Naive thymus-derived CD4-positive, alpha-beta T cell (primary cell): ENCODE measurements at regions not wholly inside any gene's neighbourhood (a gene's known extent, or its start where the extent isn't known, plus 50 kb on each side); places are given as distances from the start of the nearest gene placed in this dataset.

Experiments used
- ATAC-seq: fragments of 150-1000 bp; cut with Tn5 transposase; 2 replicates; pipeline ENCODE4 v1.10.0; 2021; ENCODE audit warnings: mild to moderate bottlenecking, moderate library complexity
- CTCF ChIA-PET: fragments of 350-600 bp; sonication (Branson Sonifier 250); formaldehyde crosslinking; loops from one replicate; lab custom pipeline; 2021; ENCODE audit warnings: antibody characterized with exemption; lab: Charles Lee
- POLR2A ChIA-PET: fragments of 350-600 bp; sonication (Branson Sonifier 250); formaldehyde crosslinking; loops from one replicate; lab custom pipeline; 2021; ENCODE audit warnings: antibody characterized with exemption, inconsistent platforms; lab: Charles Lee
- DNase-seq, 9 donors: peaks; one replicate each; pipeline versions ENCODE4 v3.0.0 to v3.0.0-alpha.2; 2020 to 2022; ENCODE audit warnings: mixed read lengths in 1 of 9
- H3K27ac ChIP-seq: one replicate; pipeline ENCODE4 v1.7.0; 2013; ENCODE audit warnings: mild to moderate bottlenecking, low read depth, low read length, moderate library complexity
- H3K27me3 ChIP-seq, 2 donors: one replicate each; pipeline ENCODE4 v1.7.0; 2013; ENCODE audit warnings: low read length in 2 of 2, mild to moderate bottlenecking in 2 of 2, moderate library complexity in 2 of 2; ENCODE audit not compliant: control insufficient read depth in 2 of 2, insufficient read depth in 2 of 2
- H3K36me3 ChIP-seq, 3 experiments: 1 replicate in 2 of 3; 2 replicates in 1 of 3; pipeline ENCODE4 v1.7.0; 2013; ENCODE audit warnings: low read length in 3 of 3, mild to moderate bottlenecking in 3 of 3, moderate library complexity in 1 of 3; ENCODE audit not compliant: insufficient read depth in 3 of 3, control insufficient read depth in 2 of 3
- H3K4me1 ChIP-seq, 2 donors: one replicate each; pipeline ENCODE4 v1.7.0; 2013; ENCODE audit warnings: low read length in 2 of 2, mild to moderate bottlenecking in 2 of 2, moderate library complexity in 1 of 2; ENCODE audit not compliant: control insufficient read depth in 2 of 2, insufficient read depth in 2 of 2
- H3K4me3 ChIP-seq: 2 replicates; pipeline ENCODE4 v1.7.0; 2013; ENCODE audit warnings: mild to moderate bottlenecking, low read length
- H3K9me3 ChIP-seq, 3 experiments: 1 replicate in 2 of 3; 2 replicates in 1 of 3; pipeline ENCODE4 v1.7.0; 2013; ENCODE audit warnings: low read length in 3 of 3; ENCODE audit not compliant: control insufficient read depth in 2 of 3
- H3K27ac Mint-ChIP-seq, 9 donors: one replicate each; pipeline ENCODE4 v1.8.0; 2020 to 2022; ENCODE audit warnings: mixed read lengths in 9 of 9, mild to moderate bottlenecking in 8 of 9, moderate library complexity in 5 of 9, inconsistent platforms in 2 of 9
- H3K27me3 Mint-ChIP-seq, 5 donors: one replicate each; pipeline ENCODE4 v1.8.0; 2021 to 2022; ENCODE audit warnings: mixed read lengths in 5 of 5, mild to moderate bottlenecking in 1 of 5
- H3K36me3 Mint-ChIP-seq, 5 donors: one replicate each; pipeline ENCODE4 v1.8.0; 2020 to 2022; ENCODE audit warnings: mixed read lengths in 5 of 5, mild to moderate bottlenecking in 3 of 5, inconsistent platforms in 1 of 5
- H3K4me1 Mint-ChIP-seq, 7 donors: one replicate each; pipeline ENCODE4 v1.8.0; 2020 to 2022; ENCODE audit warnings: mixed read lengths in 7 of 7, mild to moderate bottlenecking in 3 of 7, inconsistent platforms in 1 of 7
- H3K4me3 Mint-ChIP-seq, 10 donors: one replicate each; pipeline ENCODE4 v1.8.0; 2020 to 2022; ENCODE audit warnings: mild to moderate bottlenecking in 10 of 10, mixed read lengths in 10 of 10, moderate library complexity in 6 of 10, inconsistent platforms in 2 of 10
- H3K9me3 Mint-ChIP-seq, 11 donors: one replicate each; pipeline ENCODE4 v1.8.0; 2020 to 2022; ENCODE audit warnings: mixed read lengths in 11 of 11, mild to moderate bottlenecking in 4 of 11, inconsistent platforms in 1 of 11, moderate library complexity in 1 of 11
- intact Hi-C, 2 donors: fragments of 100-400 bp; cut with micrococcal nuclease; formaldehyde crosslinking; loops; one replicate each; pipeline ENCODE4 v1.15.1; 2023

DNA sequence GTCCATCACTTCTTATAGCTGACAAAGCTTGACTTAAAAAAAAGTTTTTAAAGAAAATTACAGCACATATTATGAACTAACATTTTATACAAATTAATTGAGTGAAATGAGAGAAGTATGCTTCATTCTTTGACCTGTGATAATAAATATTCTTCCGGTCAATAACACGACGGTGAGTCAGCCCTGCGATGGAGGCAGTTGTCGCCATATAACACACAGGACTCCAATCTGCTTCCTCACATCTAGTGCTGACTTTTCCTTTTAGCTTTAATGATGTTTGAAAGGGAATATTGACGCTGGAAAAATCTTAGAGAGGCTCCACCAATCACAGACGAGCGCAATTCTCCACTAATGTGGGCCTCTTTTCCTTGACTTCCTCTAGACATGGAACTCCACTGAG, 166.9 kb upstream of the C1orf21 start:
- H3K27ac ChIP-seq: no peak overlapping the region
- H3K9me3 ChIP-seq: no peaks in the 10 kb centered on the region
- Mint-ChIP-seq H3K27ac (no peak overlapping the region), H3K4me1 (peaks cover 0 to 4% (median 0%) of the 10 kb centered on the region in 7 donors), H3K4me3 (no peak overlapping the region), H3K36me3 (no peaks in the 10 kb centered on the region), H3K27me3 (peaks cover 5 to 19% (median 18%) of the 10 kb centered on the region in 5 donors), H3K9me3 (no peaks in the 10 kb centered on the region)
- no peaks in the 10 kb centered on the region for H3K27me3 ChIP-seq
- H3K4me1 ChIP-seq: no peaks in the 10 kb centered on the region
- ATAC-seq (no peak), DNase-seq (no peak)
- POLR2A ChIA-PET: no interaction called here
- H3K36me3 ChIP-seq: no peaks in the 10 kb centered on the region
- intact Hi-C loops: loop anchor here in 1 of 2 donors (5.0 kb wide), 1 partner anchor 58 kb away; no protein-coding TSS in a partner anchor
- CTCF ChIA-PET: no interaction called here
- no peak overlapping the region for H3K4me3 ChIP-seq

DNA sequence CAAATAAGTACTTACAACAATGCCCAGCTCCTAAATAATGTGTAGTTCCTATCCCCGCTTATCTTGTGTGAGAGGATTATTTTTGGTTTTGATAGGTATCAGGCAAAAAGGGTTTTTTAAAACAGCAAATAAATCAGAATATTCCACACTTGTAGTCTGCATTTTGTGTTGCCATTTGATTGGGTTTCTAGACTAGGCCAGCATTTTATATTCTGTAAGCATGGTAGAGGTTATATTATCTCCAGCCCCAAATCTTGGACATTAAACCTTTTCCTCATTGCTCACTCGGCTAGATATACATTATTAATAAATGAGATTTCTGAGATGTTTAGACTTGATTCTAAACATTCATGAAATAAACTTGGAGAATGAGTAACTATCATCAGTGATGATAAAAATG, 165.7 kb upstream of the C1orf21 start:
- no peak overlapping the region for H3K4me3 Mint-ChIP-seq
- Histone ChIP-seq H3K4me1 (no peaks in the 10 kb centered on the region), H3K27ac (no peak overlapping the region), H3K9me3 (no peaks in the 10 kb centered on the region), H3K36me3 (no peaks in the 10 kb centered on the region), H3K27me3 (no peaks in the 10 kb centered on the region), H3K4me3 (no peak overlapping the region)
- ChIA-PET POLR2A (interaction anchor here (0.6 kb wide), 1 partner anchor 170 kb away, joined by 3 read pairs; the partner anchor contains the start of gene TSEN15), CTCF (interaction anchor here (0.6 kb wide), 1 partner anchor 263 kb away, joined by 3 read pairs; no protein-coding TSS in a partner anchor)
- intact Hi-C loops: loop anchor here in 1 of 2 donors (5.0 kb wide), 1 partner anchor 59 kb away; no protein-coding TSS in a partner anchor
- no peak for ATAC-seq
- DNase-seq: no peak
- no peak overlapping the region for H3K27ac Mint-ChIP-seq
- H3K36me3 Mint-ChIP-seq: no peaks in the 10 kb centered on the region
- no peaks in the 10 kb centered on the region for H3K9me3 Mint-ChIP-seq
- peaks cover 0 to 4% (median 0%) of the 10 kb centered on the region in 7 donors for H3K4me1 Mint-ChIP-seq
- peaks cover 4 to 19% (median 16%) of the 10 kb centered on the region in 5 donors for H3K27me3 Mint-ChIP-seq

DNA sequence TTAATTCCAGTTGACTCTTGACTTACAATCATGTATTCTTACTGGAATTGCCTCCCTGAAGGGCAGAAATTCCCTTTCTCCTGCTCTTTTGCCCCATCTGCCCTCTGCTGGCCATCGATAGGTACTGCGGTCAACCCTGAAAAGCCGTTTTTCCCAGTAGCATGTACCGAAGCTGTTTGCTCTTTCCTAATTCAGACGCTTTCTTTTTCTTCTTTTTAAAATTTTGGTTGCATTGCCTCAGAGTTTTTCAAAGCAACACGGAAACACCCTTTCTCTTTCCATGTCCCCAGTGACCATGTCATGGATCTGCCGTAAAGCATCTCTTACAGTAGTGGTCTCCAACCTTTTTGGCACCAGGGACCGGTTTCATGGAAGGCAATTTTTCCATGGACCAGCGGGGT, 164.2 kb upstream of the C1orf21 start:
- Histone ChIP-seq H3K9me3 (no peaks in the 10 kb centered on the region), H3K27ac (no peak overlapping the region), H3K4me1 (no peaks in the 10 kb centered on the region), H3K4me3 (no peak overlapping the region), H3K36me3 (no peaks in the 10 kb centered on the region), H3K27me3 (no peaks in the 10 kb centered on the region)
- peak in 6 of 9 donors; percentile 11 to 31 (median 26) for DNase-seq
- no peaks in the 10 kb centered on the region for H3K36me3 Mint-ChIP-seq
- H3K4me3 Mint-ChIP-seq: peak overlapping the region in 2 of 10 donors; percentile 3 to 5
- H3K27ac Mint-ChIP-seq: peak overlapping the region in 1 of 9 donors; percentile 6
- intact Hi-C loops: loop anchor here (1.0 to 5.0 kb wide), 5 partner anchors 60 to 567 kb away; no protein-coding TSS in a partner anchor
- POLR2A ChIA-PET: no interaction called here
- peaks cover 0 to 4% (median 0%) of the 10 kb centered on the region in 7 donors for H3K4me1 Mint-ChIP-seq
- H3K9me3 Mint-ChIP-seq: no peaks in the 10 kb centered on the region
- H3K27me3 Mint-ChIP-seq: peaks cover 0 to 19% (median 9%) of the 10 kb centered on the region in 5 donors
- ATAC-seq: peak; percentile 60
- CTCF ChIA-PET: interaction anchor here (1.1 to 1.5 kb wide), 3 partner anchors 266 to 307 kb away, joined by 3 to 7 read pairs (median 3); no protein-coding TSS in a partner anchor

DNA sequence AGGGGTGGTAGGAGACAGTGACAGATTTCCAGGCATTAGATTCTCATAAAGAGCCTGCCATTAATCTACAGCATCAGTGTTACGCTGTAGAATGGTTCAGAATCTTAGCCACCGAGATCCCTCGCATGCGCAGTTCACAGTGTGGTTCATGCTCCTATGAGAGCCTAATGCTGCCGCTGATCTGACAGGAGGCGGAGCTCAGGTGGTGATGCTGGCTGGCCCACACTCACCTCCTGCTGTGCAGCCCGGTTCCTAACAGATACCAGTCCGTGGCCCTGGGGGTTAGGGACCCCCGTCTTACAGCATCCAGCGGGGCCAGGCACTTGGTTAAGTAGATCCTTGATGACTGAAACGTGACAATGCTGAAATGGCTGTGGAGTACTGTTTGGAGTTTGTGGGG, 163.6 kb upstream of the C1orf21 start:
- no peaks in the 10 kb centered on the region for H3K36me3 Mint-ChIP-seq

DNA sequence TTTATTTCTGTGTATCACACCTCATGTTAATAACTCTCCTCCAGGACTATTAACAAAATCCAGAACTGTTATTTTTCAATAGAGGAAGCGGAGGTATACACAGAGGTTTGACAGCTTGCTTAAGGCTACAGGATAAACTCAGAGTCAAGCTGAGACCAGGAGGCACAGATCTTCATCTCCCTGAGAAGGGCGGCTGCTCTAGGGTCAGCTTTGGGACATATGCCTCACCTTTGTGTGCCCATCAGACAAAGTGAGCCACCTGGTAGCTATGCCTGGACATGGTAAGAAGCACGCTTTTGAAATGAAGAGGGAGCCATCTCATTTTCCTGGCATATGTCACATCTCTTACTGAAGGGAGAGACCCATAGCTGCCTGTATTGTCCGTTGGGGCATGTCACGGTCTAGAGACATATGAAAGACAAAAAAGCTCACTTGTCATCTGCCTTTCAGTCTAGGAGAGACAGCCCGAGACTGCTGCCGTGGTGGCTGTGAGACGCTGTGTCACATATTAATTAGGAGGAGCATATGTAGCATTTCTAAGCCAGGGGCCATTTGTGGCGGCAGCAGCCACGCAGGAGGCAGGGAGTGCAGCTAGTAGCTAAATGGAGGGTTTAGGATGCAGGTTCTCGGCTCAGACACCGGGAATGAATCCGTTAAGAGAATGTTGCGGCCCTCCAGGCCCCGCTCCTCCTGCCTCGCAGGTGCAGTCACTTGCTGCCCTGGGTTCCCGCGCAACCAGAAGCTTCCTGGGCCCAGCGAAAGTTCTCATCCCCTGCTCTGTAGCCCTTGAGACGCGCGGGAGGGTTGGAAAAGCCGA, 161.3 kb upstream of the C1orf21 start:
- intact Hi-C loops: no loop called here
- H3K27ac Mint-ChIP-seq: no peak overlapping the region
- H3K9me3 Mint-ChIP-seq: peaks cover 0 to 5% (median 0%) of the 10 kb centered on the region in 11 donors
- CTCF ChIA-PET: interaction anchor here (0.7 kb wide), 1 partner anchor 18 kb away, joined by 3 read pairs; no protein-coding TSS in a partner anchor
- Histone ChIP-seq H3K9me3 (no peaks in the 10 kb centered on the region), H3K27ac (no peak overlapping the region), H3K4me1 (no peaks in the 10 kb centered on the region), H3K27me3 (no peaks in the 10 kb centered on the region), H3K36me3 (no peaks in the 10 kb centered on the region), H3K4me3 (no peak overlapping the region)
- peaks cover 0 to 10% (median 7%) of the 10 kb centered on the region in 5 donors for H3K27me3 Mint-ChIP-seq
- no peaks in the 10 kb centered on the region for H3K36me3 Mint-ChIP-seq
- H3K4me1 Mint-ChIP-seq: peaks cover 0 to 4% (median 0%) of the 10 kb centered on the region in 7 donors
- POLR2A ChIA-PET: no interaction called here
- ATAC-seq: no peak
- DNase-seq: no peak
- no peak overlapping the region for H3K4me3 Mint-ChIP-seq

More for the DNA sequence above, 163.6 kb upstream of the C1orf21 start:
- CTCF ChIA-PET: interaction anchor here (1.4 to 1.5 kb wide), 2 partner anchors 266 to 268 kb away, joined by 3 to 7 read pairs; no protein-coding TSS in a partner anchor
- intact Hi-C loops: loop anchor here in 1 of 2 donors (2.0 to 5.0 kb wide), 2 partner anchors 61 to 266 kb away; no protein-coding TSS in a partner anchor
- Mint-ChIP-seq H3K4me3 (peak overlapping the region in 1 of 10 donors; percentile 16), H3K27ac (no peak overlapping the region), H3K27me3 (peaks cover 0 to 19% (median 9%) of the 10 kb centered on the region in 5 donors), H3K4me1 (peaks cover 0 to 4% (median 0%) of the 10 kb centered on the region in 7 donors), H3K9me3 (no peaks in the 10 kb centered on the region)
- H3K4me1 ChIP-seq: no peaks in the 10 kb centered on the region
- H3K27ac ChIP-seq: no peak overlapping the region
- DNase-seq (no peak), ATAC-seq (no peak)
- H3K4me3 ChIP-seq: no peak overlapping the region
- POLR2A ChIA-PET: no interaction called here
- H3K27me3 ChIP-seq: no peaks in the 10 kb centered on the region
- H3K9me3 ChIP-seq: no peaks in the 10 kb centered on the region
- H3K36me3 ChIP-seq: no peaks in the 10 kb centered on the region

DNA sequence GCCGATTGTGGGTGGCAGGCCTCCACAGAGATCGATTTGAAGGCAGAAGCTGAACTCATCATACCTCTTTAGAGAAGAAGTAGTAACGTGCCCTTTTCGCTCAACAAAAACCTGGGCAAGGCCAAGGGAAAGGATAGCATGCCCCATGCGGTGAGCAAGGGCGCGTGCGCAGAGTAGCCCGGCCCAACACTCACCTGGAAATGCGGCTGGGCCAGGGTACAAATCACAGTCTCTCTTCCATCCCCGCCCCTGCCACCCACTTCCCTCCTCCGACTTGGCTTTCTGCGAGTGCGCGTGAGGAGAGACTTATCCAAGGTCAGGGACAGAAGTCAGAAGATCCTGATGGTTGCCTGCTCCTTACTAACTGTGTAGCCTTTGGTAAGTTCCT, 160.7 kb upstream of the C1orf21 start:
- Mint-ChIP-seq H3K4me3 (no peak overlapping the region), H3K9me3 (peaks cover 0 to 8% (median 0%) of the 10 kb centered on the region in 11 donors), H3K36me3 (no peaks in the 10 kb centered on the region), H3K4me1 (peaks cover 0 to 4% (median 0%) of the 10 kb centered on the region in 7 donors), H3K27me3 (peaks cover 0 to 10% (median 7%) of the 10 kb centered on the region in 5 donors), H3K27ac (no peak overlapping the region)
- DNase-seq (no peak), ATAC-seq (no peak)
- POLR2A ChIA-PET: no interaction called here
- CTCF ChIA-PET: no interaction called here
- Histone ChIP-seq H3K9me3 (no peaks in the 10 kb centered on the region), H3K4me1 (no peaks in the 10 kb centered on the region), H3K4me3 (no peak overlapping the region), H3K27me3 (no peaks in the 10 kb centered on the region), H3K36me3 (no peaks in the 10 kb centered on the region), H3K27ac (no peak overlapping the region)
- intact Hi-C loops: no loop called here
